ENCODE measurements at regions not wholly inside any gene's neighbourhood (a gene's known extent, or its start where the extent isn't known, plus 50 kb on each side); places are given as distances from the start of the nearest gene placed in this dataset.

DNA sequence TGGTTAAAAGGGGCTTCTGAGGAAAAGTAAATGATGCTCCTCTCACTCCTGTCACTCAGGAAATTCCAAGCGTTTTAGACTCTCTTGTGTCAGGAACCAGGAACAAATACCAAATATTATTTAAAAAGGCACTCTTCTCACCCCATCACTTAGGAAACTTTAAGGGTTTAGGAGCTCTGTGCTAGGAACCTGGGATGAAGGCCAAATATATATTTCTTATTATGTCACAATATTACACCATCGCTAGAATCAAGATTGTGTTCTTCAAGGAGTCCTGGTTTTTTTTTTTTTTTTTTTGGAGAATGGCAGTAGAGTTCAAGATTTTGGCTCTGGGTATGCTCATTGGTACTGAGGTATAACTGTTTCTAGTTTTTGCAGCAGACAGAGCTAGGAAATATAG is 79.0 kb upstream of the HEPHL1 start:
- Histone ChIP-seq H3K23me2 (ENCODE audit: insufficient read length, low read depth, low read length, poor library complexity, severe bottlenecking) (no peaks in the 10 kb centered on the region), H3K23ac (ENCODE audit: insufficient read length, low read depth, low read length) (no peak overlapping the region), H2BK120ac (ENCODE audit: low read depth, low read length, poor library complexity, severe bottlenecking) (no peak overlapping the region), H3K14ac (ENCODE audit: insufficient read depth, low read length) (no peak overlapping the region), H4K91ac (ENCODE audit: insufficient read length, low read depth, low read length) (no peak overlapping the region), H3K56ac (ENCODE audit: insufficient read length, low read depth, low read length) (no peak overlapping the region), H3K4me2 (ENCODE audit: insufficient read depth, insufficient read length, low read length) (no peak overlapping the region), H2BK12ac (ENCODE audit: insufficient read length, low read depth, low read length) (no peak overlapping the region), H3K4me1 (ENCODE audit: insufficient read depth, low read length) (no peaks in the 10 kb centered on the region), H2BK20ac (ENCODE audit: low read depth, low read length, poor library complexity, severe bottlenecking) (no peak overlapping the region), H4K20me1 (ENCODE audit: control insufficient read depth, insufficient read depth, insufficient read length) (no peaks in the 10 kb centered on the region), H2AFZ (ENCODE audit: low read length) (no peak overlapping the region), H4K8ac (replicated peaks; ENCODE audit: insufficient read length, low read depth, low read length) (no peak overlapping the region), H3K79me2 (ENCODE audit: insufficient read depth, low read length) (no peaks in the 10 kb centered on the region), H2BK5ac (ENCODE audit: insufficient read length, low read length) (no peak overlapping the region), H3K9me3 (ENCODE audit: control insufficient read depth, low read depth, low read length) (no peaks in the 10 kb centered on the region), H3T11ph (ENCODE audit: low read length) (no peak overlapping the region), H3K27ac (ENCODE audit: insufficient read length, low read depth, low read length) (no peak overlapping the region), H3K27me3 (ENCODE audit: insufficient read depth, low read length) (no peaks in the 10 kb centered on the region), H2AK5ac (ENCODE audit: insufficient read length, low read length) (no peak overlapping the region), H3K79me1 (ENCODE audit: insufficient read depth, low read depth, low read length, poor library complexity, severe bottlenecking) (no peaks in the 10 kb centered on the region), H2BK15ac (ENCODE audit: low read depth, low read length) (no peak overlapping the region), H4K5ac (ENCODE audit: insufficient read length, low read depth, low read length) (no peak overlapping the region), H3K9ac (ENCODE audit: extremely low read depth, insufficient read length, low read length) (no peak overlapping the region), H3K18ac (ENCODE audit: insufficient read length, low read depth, low read length) (no peak overlapping the region), H3K4ac (ENCODE audit: low read depth, low read length) (no peak overlapping the region)
- DNase-seq, result no peak
- TF ChIP-seq, protein P1, sequence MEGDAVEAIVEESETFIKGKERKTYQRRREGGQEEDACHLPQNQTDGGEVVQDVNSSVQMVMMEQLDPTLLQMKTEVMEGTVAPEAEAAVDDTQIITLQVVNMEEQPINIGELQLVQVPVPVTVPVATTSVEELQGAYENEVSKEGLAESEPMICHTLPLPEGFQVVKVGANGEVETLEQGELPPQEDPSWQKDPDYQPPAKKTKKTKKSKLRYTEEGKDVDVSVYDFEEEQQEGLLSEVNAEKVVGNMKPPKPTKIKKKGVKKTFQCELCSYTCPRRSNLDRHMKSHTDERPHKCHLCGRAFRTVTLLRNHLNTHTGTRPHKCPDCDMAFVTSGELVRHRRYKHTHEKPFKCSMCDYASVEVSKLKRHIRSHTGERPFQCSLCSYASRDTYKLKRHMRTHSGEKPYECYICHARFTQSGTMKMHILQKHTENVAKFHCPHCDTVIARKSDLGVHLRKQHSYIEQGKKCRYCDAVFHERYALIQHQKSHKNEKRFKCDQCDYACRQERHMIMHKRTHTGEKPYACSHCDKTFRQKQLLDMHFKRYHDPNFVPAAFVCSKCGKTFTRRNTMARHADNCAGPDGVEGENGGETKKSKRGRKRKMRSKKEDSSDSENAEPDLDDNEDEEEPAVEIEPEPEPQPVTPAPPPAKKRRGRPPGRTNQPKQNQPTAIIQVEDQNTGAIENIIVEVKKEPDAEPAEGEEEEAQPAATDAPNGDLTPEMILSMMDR (conservative IDR thresholded peaks at IDR 0.05), result no peak
- Mint-ChIP-seq H3K27me3 (ENCODE audit: low read depth) (no peaks in the 10 kb centered on the region; the same call in 1 of the 2 replicates), H3K27ac (no peak overlapping the region), H3K4me3 (no peak overlapping the region), H3K4me1 (no peaks in the 10 kb centered on the region), H3K9me3 (no peaks in the 10 kb centered on the region), H3K36me3 (ENCODE audit: insufficient read depth in 1 of 3, low read depth in 3 of 3) (no peaks in the 10 kb centered on the region)
- WGBS (ENCODE audit: extremely low coverage, insufficient read length, low lambda C conversion rate), result no CpG with 5 or more reads among the region's 2 CpGs

Measured in H9 (cell line).